Stimulated activated CD4-positive, alpha-beta T cell treated with anti-CD3 and anti-CD28 coated beads, TNF-alpha, amount 100 ng/mL, for 48 hours (primary cell): ENCODE measurements at regions not wholly inside any gene's neighbourhood (a gene's known extent, or its start where the extent isn't known, plus 50 kb on each side); places are given as distances from the start of the nearest gene placed in this dataset.

Source experiments
- DNase-seq, 3 donors: peaks; one replicate each; pipeline ENCODE4 v3.0.0-alpha.2; 2020; ENCODE audit warnings: low read depth in 3 of 3

DNA sequence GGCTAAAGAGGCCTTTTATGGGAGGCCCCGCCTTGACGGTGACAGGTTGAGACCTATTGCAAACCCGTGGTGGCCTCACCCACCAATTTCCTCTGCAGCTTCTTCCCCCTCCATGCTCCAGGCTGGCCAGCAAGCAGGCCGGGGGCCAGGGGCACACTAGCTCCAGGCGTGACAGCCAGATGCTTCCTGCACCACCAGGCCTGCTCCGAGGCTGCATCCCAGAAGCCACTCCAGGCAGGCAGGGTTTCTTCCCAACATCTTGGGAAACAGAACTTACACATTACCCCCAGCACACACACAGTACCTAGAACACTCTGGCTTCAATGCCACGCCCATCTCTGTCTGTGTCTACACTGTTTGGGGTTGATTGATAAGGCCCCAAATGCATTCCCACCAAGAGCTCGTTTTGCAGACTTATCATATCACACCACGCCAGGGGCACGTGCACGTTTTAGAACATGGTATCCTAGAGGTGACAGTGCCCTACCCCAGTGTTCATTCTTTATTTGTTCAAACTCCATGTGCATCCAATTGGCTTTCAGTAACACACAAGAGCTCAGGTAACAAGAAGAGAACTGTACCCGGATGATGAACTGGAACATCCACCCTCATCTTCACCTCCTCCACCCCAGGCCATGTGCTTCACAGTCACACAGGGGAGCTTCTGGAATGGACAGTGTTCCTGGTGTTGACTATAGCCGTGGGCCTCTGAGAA is 221.4 kb upstream of the RREB1 start:
- DNase-seq: no peak

DNA sequence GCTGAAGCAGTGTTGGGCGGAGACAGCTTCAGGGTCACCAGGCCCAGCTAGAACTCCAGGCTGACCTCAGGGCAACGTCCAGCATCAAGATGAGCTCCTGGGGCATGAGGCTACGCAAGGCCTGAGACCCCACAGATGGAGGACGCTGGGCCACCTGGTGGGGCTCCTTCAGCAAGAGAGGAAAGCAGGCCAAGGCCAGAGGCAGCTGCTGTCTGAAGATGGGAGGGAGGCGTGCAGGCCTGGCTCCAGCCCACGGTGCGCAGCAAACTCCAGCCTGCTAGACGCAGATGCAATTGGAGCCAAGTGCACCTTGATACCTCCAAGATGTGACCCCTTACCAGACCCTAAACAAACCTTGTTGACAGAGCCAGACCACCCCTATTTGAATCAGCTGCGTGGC is 220.9 kb upstream of the RREB1 start:
- DNase-seq: no peak

DNA sequence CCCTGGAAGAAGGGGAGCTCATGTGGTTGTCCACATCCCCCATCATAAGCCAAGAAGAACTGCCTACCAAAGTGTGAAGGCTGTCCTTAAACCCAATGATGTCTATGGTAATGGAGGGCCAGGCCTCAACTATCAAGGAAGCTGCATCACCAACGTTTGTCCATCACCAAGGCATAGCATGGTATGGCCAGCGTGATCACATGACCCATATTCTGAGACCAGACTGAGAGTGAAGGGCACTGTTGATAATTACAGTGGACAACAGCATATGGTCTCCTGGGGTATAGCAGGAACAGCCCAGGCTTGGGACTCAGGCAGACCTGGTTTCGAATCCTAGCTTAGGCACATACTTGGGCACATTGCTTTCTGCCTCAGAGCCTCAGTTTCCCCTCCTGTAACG is 218.2 kb upstream of the RREB1 start:
- DNase-seq: no peak

DNA sequence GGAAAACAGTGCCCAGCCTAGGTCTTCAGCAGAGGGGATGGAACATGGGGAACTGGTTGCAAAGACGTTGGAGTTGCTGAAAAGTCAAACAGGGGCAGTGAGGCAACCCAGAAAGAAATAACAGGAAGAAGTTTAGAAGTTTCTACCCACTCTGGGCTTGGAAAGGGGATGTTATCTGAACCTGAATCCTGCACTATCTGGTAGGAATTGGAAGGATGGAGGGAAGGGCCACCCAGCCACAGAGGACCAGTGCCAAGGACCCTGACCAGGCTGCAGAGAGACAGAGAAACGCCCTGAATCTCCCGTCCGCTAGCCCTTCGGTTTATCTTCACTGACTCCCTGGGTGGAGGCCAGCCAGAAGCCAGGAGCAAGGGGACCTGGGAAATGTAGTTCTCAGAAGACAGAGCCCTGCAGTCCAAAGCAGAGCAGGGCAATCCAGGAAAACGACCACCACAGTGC is 217.3 kb upstream of the RREB1 start:
- no peak for DNase-seq

DNA sequence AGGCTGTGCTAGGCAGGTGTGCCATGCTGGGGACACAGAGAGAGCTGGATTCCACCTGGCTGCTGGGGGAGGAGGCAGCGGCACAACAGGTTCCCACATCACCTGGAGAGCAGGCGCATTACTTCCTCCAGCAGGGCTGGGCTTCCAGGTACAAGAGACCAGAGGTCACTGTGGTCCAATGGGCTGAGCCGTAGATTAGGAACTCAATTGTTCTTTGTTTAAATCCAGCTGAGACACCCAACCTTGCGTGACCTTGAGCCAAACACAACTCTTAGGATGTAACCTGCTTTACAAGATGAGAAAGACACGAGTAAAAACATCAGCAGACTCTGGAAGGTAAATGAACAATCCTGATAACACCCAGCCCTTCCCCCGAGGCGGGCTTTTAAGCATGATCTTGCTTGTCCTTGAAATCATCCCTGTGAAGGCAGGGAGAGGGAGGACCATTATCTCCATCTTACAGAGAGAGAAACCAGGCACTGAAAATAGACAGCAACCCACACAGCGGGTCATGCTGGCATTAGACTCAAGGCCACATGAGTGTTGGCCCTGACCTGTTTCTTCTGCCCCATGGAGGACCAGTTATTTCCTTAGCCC is 216.5 kb upstream of the RREB1 start:
- DNase-seq: no peak

DNA sequence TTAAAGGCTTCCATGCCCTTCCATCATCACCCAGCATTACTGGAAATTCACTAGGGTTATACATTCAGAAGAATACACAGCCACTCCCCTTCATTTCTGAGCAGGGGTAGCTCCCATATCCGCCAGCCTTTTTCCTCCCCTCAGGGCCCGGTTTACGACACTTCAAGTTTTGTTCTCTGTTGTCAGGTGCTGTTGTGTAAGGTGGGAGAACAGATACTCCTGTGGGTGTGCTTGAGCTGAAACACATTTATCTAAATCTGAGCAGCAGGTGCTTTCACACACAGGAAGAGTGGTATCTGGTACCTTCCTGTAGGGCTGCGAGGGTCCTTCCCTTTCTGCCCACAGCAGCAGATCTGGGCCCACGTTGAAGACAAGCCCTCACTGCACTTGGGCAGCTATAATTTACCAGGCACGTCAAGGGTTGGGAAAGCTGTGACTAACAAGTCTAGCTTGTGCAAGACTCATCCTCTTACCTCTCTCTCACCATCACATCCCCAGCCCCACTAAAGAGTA is 215.8 kb upstream of the RREB1 start:
- no peak for DNase-seq

DNA sequence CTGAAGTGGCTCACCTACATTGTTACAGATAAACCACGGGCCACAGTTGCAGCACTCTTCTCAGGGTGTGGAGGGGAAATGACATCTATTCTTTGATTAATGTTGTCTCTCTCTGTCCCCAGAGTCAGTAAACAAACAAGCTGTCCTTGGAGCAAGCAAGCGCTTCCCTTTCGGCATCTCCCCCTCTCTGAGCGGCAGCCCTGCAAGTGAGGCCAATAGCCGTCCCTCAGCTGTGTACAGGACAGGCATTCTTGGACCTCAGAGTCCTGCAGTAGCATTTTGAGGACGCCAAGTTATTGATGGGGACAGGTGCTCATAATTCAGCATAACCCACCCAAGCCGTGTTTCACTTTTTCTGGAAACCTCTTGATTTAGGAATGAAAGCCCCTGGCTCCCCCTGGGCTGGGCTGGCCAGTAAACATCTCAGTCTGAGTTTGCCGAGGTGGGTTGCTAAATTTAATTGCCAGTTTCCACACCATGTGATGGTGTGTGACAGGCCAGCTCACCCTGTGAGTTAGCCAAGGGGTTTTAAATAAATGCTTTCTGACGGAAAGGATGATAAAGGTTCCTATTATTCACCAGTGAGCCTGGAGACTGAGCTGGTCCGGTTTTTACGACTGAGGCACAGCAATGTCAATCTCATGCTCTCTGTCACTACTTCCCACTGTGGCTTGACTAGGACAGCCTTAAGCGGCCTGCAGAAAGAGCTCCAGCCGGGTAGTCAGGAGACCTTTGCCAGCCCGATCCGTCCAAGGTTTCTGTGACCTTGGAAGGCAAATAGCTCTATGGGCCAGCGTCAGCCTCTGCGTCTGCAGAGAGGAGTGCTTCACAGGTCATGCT is 214.8 kb upstream of the RREB1 start:
- no peak for DNase-seq

DNA sequence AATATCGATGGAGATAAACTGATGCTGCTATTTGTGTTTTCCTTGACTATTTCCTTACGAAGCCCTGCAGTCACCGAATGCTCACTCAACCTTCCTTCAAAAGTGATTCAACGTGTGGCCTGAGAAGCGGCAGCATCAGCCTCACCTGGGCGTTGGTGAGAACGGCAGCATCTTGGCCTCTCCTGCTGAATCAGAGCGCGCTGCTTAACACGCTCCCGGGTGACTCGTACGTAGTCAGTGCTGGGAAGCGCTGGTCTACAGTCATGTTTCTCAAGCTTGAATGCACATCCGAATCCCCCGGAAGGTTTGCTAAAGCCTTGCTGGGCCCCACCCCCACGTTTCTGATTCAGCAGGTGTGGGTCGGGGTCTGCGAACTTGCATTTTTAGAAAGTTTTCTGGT is 214.1 kb upstream of the RREB1 start:
- DNase-seq: no peak

DNA sequence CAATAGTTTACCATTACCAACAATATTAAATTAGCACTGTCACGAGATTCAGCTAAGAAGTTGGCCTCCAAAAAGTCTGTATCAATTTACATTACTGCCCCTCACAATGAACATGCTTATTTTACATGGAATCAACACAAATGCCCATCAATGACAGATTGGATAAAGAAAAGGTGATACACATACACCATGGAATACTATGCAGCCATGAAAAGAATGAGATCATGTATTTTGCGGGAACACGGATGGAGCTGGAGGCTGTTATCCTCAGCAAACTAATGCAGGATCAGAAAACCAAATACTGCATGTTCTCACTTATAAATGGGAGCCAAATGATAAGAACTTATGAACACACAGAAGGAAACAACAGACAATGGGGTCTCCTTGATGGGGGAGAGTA is 211.8 kb upstream of the RREB1 start:
- no peak for DNase-seq

DNA sequence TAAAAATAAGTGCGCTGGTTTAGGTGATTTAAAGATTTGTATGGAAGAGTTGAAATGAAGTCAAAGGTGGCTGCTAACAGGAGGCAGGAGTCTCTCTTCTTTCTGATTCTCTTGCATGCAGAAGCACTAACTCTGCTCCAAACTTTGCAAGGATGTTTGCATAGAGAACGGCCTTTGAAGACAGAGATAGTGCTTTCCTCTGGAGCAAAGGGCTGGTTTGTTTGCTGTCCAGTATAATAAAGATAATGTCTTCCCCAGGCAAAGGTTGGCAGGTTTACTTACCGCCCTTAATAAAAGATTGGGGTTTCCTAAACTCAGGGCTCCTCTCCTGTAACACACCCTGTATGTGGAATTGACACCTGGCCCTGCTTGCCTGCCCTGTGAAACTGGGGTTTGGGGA is 210.6 kb upstream of the RREB1 start:
- DNase-seq: no peak

DNA sequence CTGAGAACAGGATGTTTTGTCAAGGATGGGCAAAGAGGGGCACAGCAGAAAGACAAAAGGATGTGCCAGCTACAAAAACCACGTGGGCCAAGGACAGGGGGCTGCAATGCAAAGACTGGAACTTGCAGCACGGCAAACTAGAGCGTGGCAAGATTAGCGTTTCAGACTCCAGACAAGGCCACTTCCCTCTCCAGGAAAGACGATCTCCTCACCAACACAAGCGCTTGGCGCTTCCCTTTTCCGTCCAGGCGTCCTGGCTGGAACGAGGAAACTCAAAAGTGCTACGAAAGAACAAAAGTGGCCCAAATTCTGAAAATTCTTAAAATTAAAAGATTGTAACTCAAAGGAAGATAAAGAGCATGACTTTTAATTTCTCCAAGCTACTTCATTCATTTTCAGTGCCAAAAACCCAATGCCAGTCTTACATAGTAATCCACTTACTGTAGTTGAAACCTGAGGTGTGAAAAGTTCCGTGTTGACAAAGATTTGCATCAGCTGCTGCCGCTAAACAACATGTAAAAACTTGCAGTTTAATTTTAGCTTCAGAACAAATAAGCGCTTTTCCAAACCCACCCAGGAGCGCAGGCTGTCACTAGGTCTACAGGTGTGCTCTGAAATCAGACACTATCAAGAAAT is 207.1 kb upstream of the RREB1 start:
- DNase-seq: no peak

DNA sequence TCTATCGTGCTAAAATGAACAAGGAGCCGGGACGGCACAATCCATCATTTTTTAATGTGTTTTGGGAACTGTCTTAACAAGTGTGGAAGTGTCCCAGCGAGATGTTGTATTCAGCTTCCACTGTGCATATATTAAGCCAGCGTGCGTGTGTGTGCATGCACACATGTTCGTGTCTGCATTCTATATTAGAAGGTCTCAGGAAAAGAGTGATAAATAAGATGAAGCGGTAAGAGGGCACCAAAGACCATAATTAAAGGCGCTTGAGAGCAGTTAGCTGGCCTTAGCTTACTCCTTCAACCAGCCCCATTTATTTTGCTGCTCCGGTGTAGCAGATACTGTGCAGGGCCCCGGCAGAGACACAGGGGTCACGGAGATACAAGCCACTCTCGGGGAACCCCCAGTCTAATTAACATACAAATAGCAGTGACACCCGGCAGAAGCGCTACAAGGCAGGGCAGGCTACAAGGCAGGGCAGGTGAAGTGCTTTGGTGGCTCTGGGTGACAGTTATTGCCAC is 206.5 kb upstream of the RREB1 start:
- DNase-seq: no peak

DNA sequence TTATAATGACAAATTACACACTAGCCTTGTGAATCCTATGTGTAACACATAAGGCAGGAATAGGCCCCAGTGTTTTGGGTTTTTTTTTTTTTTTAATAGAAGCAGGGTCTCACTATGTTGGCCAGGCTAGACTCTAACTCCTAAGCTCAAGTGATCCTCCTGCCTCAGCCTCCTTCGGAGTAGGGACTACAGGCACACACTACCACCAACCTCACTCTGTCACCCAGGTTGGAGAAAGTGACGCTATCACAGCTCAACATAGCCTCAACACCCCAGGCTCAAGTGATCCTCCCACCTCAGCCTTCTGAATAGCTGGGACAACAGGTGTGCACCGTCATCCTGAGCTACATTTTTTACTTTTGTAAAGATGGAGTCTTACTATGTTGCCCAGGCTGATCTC is 205.8 kb upstream of the RREB1 start:
- no peak for DNase-seq

DNA sequence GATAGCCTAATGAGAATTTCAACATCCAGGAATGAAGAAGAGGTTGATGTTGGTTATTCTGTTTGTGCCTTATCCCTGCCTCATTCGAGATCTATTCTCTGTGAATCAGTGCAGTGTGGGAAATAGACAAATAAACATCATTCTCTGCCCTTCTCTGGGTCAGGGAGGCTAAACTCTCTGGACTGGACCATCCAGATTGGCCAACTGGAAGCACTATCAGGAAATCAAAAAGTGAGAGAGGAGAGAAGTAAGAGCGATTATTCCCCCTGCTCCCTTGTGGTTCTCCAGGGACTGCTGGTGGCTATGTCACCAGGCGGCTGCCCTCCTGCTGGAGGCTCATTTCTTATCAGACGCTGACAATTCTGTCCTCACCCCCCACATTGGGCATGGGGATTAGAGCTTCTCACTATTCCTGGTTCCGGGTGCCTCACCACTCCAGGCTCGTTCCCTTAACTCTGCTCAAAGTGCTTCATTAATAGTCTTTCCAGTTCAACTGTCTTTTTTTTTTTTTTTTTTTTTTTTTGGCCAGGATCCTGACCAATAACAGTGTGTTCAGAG is 201.7 kb upstream of the RREB1 start:
- DNase-seq: no peak

DNA sequence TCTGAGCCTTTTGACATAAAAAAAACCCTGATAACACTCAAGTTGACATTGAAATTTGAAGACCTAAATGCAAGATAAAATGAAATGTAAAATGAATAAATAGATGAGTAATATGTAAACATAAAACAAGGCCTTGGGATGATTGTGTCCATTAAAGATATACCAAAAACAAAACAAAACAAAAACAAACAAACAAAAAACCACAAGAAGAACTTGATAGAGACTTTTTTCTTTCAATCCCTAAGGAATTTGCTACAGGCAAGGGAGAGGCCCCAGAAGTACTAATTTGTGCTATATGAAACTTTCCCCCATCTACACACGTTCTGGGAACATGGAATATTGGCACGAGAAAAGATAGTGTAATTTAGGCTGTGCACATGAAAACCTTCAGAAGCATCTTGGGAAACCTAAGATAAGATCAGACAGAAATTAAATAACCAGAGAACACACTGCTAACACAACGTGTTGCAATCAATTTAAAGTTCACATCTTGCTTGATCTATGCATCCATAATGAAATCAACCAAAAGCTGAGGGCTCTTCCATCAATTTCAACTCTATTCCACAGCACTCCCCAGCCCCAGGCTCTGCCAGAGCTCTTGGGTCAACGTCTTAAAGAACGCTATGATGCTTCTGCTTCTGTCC is 201.1 kb upstream of the RREB1 start:
- DNase-seq: no peak

DNA sequence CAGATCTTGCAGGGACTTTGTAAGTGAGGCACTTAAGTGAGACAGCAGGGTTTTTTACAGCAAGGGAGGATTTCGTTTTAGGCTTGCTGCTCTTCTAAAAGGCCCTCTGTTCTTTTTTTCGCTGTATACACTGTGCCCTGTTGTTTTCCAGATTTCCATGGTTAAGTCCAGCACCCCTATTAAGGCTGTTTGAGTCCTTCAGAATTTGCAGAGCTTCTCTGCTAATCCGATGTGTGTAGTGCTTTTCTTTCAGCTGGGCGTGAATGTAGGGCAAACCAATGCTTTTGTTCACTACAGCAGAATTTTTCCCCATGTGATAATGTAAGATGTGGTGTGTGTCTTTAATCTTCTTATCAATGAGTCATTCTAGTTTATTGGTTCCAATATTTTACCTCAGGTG is 200.5 kb upstream of the RREB1 start:
- DNase-seq: no peak

DNA sequence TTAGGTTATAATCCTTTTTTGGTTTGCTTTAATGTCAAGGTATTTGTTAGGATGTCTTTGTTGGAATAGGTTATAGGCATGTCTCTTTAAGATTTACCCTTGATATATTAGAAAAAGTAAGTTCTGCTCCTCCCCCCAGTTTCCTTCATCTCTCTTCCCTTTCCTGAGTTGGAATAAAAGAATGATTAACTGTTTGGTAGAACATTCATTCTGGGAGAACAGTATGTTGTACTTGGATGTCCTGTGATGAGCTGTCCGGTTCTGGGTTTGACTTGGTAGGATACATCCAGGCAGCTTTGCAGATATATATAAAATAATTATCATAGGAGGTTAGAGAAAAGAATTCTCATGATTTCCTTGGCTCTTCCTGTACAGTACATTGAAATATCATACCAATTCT is 199.6 kb upstream of the RREB1 start:
- DNase-seq: no peak

DNA sequence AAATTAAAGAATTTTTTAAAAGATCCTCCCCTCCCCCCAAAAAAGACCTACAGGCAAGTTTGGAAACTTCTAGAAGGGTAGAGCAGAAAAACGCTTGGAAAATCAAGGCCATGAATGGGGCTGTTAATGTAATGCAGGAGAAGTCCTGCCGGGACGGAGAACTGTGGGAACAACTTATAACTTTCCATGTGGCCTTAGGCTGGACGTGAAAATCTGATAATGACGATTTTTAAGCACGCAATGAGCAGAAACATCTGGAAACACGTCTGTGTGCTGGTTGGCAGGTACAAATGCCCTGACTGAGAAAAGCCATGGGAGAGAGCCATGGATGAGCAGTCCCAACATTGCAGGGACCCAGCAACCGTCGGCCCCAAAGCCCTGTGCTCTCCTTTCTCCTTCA is 198.7 kb upstream of the RREB1 start:
- no peak for DNase-seq

DNA sequence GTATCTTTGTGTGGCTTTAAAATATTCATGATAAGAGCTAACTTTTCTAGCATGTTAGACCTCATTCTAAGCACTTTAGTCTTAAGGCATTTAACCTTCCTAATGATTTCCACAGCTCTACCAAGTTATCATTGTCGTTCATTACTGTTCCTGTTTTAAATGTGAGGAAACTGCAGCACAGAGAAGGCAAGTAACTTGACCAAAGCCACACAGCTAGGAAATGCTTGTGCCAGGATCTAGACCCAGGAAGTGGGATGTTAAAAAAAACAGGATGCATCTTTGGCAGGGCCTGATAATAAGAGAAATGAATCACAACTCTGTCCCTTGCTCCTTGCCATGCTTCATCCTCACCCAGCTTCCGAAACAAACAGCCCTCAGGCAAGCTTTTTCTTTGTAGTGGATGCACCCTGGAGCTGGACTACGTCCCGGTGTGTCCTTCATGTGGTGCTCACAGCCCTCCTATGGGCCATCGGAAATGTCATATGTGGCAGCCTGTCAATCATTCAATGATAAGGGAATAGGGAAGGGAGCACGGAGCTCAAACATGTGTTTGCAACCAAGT is 196.9 kb upstream of the RREB1 start:
- no peak for DNase-seq

DNA sequence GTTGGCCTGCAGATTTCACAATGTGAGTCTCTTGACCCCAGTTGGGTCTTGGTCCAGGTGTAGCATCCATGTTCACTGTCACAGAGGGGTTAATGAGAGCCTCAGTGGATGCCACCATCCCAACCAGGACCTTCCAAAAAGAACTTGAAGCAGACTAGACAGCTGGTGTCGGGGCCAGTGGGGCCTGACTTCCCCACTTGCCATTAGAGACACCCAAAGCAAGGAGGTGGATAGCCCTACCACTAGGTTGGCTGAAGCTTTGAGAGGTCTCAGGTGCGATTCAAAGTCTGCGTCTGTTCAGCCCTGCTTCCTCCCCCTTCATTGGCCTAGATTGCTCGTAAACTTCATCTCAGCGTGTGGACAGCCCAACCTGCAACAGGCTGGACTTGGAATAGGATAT is 196.4 kb upstream of the RREB1 start:
- no peak for DNase-seq
